Stimulated activated CD4-positive, alpha-beta T cell treated with anti-CD3 and anti-CD28 coated beads, Interleukin-12 subunit alpha, Interleukin-12 subunit beta, amount 100 ng/mL, for 24 hours (primary cell): ENCODE measurements at regions not wholly inside any gene's neighbourhood (a gene's known extent, or its start where the extent isn't known, plus 50 kb on each side); places are given as distances from the start of the nearest gene placed in this dataset.
"Not testable (repeated sequence)": the region's sequence is repeated elsewhere in the genome, so short reads cannot be mapped to it uniquely, and the experiment has no call there.

Experiments used
- DNase-seq, 2 experiments: peaks; one replicate each; pipeline ENCODE4 v3.0.0-alpha.2; 2020; ENCODE audit warnings: low read depth in 2 of 2

- not testable (repeated sequence) for DNase-seq
These were observed 109.0 kb upstream of the PLGLB2 start for GRCh38 chr2:87638872-87639271.

- not testable (repeated sequence) for DNase-seq
These were observed 108.0 kb upstream of the PLGLB2 start for GRCh38 chr2:87639801-87640440.

- not testable (repeated sequence) for DNase-seq
These were observed 106.8 kb upstream of the PLGLB2 start for GRCh38 chr2:87640961-87641563.

DNA sequence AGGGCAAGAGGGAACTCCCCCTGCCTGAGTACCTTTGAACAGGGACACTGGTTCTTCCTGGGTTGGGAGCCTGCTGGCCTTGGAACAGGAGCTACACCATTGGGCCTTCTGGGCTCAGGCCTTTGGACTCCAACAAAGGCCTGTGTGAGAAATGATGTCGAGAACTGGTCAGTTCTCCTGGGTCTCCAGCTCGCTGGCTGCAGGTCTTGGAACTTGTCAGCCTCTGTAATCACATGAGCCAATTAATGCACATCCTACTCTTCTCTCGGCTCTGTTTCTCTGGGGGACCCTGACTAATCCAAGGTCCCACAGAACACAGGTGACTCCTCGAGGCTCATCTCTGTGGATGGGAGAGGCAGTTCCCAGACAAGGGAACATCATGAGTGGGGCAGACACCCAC, 104.7 kb upstream of the PLGLB2 start:
- not testable (repeated sequence) for DNase-seq

GRCh38 chr2:87647737-87648498, 100.0 kb upstream of the PLGLB2 start:
- DNase-seq, result not testable (repeated sequence)

DNA sequence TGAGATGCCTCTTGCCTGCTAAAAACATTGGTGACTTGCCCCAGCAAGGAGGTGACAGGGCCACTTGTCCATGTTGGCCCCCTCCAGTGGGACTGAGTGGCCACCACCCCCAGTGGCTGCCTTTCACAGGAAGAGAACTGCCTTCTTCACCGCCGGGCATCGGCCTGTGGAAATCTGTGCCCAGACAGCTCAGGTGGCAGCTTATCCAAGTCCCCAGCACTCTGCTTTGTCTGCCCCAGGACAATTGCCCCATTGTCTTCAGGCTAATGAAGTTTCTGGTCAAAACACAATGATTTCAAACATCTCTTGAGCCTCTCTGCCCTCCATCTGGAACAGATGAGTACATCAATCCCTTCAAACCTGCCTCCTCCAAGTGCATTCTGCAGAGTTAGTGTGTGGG, 99.1 kb upstream of the PLGLB2 start:
- not testable (repeated sequence) for DNase-seq

DNA sequence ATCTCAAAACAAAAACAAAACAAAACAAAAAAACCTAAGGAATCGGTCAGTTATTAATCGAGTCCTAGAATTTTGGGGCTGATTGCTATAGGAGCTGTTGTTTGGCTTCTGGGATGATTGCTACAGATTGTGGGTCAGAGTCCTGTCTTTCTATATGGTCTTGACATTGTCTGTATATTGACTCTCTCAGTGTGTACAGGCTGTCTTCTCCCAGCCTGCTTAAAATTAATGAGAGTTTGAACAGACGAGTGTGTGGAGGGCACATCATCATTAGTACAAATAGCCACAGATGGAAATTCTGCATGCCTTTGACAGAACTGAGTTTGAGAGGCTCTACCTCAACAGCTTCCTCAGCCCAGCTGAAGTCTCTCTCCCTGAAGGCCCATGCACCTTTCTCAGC, 98.0 kb upstream of the PLGLB2 start:
- DNase-seq, result not testable (repeated sequence)

DNA sequence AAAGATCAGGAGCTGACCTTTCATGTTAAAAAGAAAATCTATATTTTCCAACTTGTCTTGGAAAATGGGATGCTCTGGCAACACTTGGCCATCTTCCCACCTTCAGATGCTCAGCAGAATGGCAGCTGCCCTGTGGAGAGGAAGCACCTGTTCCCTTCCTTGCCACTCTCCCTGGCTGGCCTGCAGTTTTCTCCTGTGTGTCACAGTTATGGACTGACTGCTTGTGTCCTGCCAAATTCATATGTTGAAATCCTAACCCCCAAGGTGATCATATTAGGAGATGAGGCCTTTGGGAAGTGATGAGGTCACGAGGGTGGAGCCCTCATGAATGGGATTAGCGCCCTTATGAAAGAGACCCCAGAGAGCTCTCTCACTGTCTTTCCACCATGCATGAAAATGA, 97.0 kb upstream of the PLGLB2 start:
- DNase-seq, result not testable (repeated sequence)

DNA sequence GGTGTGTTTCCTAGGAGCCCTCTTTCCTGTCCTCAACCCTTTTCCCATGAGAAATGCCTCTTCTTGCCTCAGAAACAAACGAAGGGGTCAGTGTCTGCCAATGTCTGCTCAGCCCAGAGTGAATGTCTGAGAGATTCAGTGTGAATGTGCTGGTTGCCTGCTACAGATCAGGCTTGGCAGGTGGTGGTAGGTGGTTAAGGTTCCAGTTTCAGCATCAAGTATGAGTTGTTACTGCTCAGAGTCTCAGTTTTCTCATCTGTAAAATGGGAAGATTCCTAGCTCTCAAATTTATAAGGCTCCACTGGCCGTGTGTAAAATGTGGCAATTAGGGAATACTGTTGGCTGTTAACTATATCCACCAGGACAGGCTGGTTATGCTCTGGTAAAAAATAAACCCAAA, 96.3 kb upstream of the PLGLB2 start:
- DNase-seq, result not testable (repeated sequence)

DNA sequence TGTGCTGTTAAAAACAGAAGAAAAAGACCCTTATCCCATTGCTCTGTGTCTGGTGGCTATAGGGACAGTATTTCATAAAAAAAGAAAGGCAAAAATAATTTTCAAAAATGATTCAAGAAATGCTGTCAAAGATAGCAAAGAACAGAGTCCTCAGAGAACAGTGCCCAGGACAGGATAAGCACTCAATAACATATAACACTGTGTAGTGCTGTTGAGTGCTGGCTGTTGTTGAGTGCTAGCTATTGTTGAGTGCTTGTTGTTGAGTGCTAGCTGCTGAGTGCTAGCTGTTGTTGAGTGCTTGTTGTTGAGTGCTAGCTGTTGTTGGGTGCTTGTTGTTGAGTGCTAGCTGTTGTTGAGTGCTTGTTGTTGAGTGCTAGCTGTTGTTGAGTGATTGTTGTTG, 94.5 kb upstream of the PLGLB2 start:
- DNase-seq, result not testable (repeated sequence)

- DNase-seq, result not testable (repeated sequence)
These were observed 93.6 kb upstream of the PLGLB2 start for GRCh38 chr2:87654136-87654814.

DNA sequence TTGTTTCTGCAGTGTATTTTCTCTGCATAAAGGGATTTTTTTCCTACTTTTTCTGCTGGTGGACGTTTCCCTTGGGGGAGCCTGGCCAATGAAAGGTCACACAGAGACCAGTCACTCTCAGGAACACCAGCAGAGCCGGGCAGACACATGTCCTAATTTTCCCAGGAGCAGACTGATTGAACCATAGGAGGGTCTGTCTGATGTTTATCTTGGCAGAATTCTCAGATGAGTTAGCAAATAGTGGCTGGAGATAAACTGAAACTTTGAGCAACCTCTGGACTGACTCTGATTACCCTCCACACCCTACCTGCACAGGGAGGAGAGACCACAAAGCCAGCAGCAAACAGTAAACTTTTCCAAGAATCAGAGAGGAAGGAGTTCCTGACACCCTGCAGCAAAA, 90.0 kb upstream of the PLGLB2 start:
- not testable (repeated sequence) for DNase-seq

DNA sequence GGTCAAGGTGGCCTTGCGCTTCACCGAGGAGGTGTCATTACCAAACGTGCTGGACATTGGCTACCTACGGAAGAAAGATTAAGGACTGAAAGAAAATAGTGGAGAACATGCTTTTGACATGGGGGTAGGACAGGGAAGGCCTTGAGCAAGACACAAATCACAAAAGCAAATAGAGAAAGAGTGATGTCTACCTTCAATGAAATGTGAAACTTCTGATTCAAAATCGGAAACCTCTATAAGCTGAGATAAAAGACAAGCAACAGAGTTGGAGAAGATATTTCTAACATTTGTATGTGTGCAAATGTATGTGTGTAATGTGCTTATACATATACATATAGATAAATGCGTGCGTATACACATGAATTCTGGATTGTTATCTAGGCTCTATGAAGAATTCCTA, 89.5 kb upstream of the PLGLB2 start:
- not testable (repeated sequence) for DNase-seq

- DNase-seq, result not testable (repeated sequence)
These were observed 88.9 kb upstream of the PLGLB2 start for GRCh38 chr2:87658976-87659375.

DNA sequence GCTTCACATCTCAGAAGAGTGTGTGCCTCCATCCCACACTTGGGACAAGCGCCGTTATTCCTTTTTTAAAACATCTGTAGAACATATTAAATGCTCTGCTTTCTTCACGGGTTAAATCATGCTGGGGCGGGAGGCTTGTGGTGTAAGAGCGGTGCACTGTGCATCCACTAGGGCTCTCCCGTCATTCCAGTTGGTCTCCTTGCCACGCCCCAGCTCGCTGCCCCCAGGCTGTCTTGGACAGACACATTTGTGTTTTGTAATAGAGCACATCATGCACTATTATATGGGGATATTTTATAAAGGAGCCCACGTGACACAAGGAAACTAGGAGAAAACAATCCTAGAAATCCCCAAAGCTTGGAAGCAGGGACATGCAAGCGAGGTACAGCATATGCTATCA, 87.7 kb upstream of the PLGLB2 start:
- not testable (repeated sequence) for DNase-seq

DNA sequence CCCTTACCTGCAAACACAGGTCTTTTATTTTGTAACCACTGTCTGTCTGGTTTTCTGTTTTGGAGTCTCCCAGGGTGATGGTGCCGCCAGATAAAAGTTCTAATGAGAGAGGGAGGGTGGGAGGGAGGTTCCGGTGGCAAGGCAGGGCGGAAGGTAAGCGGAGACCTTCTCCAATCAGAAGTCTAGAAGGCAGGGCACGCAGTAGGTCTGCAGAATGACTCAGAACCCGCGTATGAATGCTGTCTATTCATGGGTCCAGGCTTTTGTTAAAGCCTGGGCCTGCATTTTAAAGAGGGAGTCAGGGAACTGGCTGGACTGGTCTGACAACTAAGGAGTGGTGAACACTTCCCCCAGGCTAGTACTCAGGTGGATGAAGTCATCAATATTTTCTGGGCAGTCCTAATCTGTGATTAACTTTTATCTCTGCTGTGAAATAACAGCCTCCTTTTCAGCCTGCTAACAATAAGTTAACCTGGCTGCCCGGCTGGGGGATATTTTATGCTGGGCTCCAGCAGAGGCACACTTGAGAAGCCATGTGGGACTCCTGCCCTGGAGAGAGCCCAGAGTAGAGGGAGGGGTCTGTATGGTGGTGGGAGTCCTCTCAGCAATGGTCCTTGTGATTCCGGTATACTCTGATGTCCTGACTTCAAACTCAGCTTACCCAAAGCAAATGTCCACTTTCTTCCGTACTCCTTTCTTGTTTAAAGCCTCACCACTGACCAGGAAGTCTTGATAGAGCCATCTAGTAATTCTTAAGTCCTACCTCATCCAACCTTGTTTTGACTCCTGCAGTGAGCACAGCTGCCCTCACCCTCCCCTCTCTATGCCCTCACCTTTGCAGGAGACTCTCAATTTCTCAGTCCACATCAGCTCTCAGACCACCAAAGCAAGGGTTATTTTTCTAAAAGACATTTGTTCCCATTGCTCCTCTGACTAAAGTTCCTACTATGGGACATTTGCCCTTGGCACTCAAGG, 85.3 kb upstream of the PLGLB2 start:
- DNase-seq, result not testable (repeated sequence)

DNA sequence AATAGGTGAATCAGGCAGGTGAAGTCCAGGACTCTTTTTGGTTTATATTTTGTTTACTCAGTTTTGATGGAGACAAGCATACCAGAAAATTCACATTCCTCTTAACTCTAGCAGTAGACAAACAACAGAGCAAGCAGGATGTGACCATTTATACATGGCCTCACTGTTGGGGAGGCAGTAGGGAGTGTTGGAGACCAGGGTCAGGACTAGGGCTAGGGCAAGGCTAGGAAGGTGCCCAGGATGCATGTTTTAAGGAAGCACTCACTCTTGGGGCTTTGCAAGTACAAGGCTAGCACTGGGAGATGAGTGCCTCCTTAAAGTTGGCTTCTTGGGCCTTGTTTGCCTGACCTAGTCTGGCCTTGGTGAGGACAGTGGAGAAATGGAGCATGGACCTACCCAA, 84.5 kb upstream of the PLGLB2 start:
- not testable (repeated sequence) for DNase-seq

GRCh38 chr2:87667027-87667426, 80.9 kb upstream of the PLGLB2 start:
- DNase-seq, result not testable (repeated sequence)

DNA sequence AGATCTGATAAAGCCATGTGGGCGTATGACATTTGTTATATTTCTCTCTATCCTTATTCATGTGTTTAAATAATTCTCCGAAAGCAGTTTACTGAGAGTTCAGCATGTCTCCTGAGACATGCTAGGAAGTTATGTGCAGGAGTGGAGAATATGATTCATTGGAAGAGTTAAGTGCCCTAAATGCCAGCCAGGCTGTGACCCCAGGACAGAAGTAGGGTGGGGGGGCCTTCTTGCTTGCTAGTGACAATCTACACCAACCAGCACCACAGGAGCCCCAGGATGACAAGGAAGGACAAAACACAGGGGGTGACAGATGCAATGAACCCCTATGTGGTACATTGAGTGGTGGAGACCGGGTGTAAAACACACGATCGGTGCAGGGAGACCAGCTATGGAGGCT, 79.5 kb upstream of the PLGLB2 start:
- not testable (repeated sequence) for DNase-seq

DNA sequence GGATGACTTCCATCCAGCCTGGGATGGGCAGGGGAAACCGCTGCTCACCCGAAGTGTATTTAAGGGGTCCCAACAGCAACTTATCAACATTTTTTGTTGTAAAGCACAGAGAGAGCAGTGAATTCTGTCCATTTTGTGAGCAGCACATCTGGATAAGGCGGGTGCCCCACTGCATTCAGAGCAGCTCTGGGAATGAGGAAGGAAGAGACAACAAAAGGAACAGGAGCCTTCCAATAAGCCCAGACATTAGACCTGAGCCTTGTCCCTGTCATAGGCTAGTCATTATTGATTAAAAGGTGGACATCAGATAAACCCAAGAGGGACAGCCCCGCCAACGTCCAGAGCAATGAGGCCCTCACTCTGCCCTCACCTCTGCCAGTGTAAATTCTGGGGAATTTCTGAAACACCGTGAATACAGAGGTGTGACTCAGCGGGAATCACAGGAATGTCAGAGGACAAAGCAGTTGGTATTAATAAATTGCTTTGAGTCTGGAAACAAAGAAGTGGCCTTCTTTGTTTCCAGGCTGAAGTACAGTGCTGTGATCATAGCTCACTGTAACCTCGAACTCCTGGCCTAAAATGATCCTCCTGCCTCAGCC, 78.2 kb upstream of the PLGLB2 start:
- not testable (repeated sequence) for DNase-seq

- DNase-seq, result not testable (repeated sequence)
These were observed 75.5 kb upstream of the PLGLB2 start for GRCh38 chr2:87672404-87672803.
